NOMO-1 treated with dmso at 0.1 percent for 144 hours (cell line): ENCODE measurements at regions not wholly inside any gene's neighbourhood (a gene's known extent, or its start where the extent isn't known, plus 50 kb on each side); places are given as distances from the start of the nearest gene placed in this dataset.

Experiments used
- DNase-seq: peaks from one replicate; lab custom pipeline; 2025; ENCODE audit not compliant: unreplicated experiment; lab: John Stamatoyannopoulos, UW

- no peak for DNase-seq
Observed at GRCh38 chr2:147515213-147515612, 329.6 kb upstream of the ACVR2A start.

GRCh38 chr2:147512206-147512605 is 332.6 kb upstream of the ACVR2A start:
- no peak for DNase-seq

GRCh38 chr2:147511491-147511948 is 333.3 kb upstream of the ACVR2A start:
- no peak for DNase-seq

DNA sequence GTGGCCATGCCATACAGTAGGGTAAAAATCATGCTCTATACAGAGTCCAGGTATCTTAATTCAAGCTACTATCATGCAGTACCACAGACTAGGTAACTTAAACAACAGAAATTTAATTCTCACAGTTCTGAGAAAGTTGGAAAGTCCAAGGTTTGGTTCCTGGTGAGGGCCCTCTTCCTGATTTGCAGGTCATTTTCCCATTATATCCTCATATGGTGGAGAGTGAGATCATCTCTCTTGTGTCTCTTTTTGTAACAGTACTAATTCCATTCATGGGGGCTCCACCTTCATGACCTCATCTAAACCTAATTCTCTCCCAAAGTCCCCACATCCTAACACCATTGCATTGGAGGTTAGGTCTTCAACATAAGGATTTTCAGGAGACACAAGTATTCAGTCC is 335.0 kb upstream of the ACVR2A start:
- DNase-seq = no peak

GRCh38 chr2:147506889-147507288 is 337.9 kb upstream of the ACVR2A start:
- DNase-seq = no peak

DNA sequence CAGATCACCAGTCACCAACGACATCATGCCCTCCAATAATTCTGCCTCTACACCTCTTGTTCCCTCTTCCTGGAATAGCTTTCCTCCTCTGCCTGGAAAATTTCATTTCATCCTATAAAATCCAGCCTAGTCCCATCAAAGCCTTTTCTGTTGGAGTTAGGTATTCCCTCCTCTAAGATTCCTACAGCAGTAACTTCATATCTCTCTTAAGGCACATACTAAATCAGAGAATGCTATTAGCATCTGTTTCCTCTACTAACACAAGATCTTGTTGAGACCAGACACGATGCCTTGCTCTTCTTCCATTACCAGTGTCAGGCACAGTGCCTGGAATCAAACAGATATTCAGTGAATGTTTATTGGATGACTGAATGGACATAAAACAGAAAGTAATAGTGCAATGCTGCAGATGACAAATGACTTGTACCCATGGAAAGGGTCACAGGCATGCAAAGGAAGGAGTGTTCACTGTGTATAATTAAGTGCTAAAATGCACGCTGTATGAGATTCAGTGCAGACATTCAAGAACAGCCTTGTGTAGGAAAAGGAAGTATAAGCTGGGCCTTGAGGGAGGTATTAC is 342.0 kb upstream of the ACVR2A start:
- no peak for DNase-seq

DNA sequence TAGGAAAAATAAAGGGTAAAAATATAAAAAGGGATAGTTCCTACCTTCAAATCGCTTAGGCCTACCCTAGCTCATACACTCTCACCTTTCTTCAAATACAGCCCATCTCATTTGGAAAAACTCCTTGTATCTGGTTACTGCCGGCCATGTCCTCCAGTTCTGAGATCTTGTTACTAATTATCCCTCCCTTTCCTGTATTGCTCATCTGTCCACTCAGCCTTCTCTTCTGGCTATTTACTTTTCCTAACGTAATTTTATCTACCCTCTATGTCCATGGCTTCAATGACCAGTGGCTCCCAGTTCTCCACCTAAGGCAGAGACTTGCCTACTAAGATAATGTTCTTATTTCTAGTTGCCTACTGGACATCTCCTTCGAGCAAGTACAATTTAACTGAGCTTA is 342.9 kb upstream of the ACVR2A start:
- DNase-seq = no peak

DNA sequence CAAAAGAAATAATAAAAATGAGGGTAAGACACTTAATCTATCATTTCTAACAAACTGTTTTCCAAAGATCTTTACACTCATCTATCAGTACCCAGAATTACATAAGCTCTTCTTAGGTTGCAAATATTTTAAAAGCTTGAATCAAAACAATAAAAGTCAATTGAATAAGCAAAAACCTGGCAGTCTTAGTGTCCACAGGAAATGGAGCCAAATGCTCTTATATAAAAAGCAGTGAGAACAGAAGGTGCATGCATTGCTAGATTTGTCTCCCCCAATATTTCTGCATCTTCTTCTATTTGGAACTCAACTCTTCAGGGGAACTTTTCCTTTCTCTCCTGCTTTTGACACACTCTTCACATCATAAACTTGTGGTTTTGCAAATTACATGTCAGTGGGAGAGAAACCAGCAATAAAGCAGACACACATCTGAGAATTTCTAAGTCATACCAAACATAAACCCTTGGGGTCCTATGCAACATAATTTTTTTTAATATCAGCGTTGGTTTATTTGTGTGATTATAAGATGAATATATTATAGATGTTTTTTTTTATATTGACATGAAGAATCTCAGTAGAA is 343.9 kb upstream of the ACVR2A start:
- DNase-seq = no peak

DNA sequence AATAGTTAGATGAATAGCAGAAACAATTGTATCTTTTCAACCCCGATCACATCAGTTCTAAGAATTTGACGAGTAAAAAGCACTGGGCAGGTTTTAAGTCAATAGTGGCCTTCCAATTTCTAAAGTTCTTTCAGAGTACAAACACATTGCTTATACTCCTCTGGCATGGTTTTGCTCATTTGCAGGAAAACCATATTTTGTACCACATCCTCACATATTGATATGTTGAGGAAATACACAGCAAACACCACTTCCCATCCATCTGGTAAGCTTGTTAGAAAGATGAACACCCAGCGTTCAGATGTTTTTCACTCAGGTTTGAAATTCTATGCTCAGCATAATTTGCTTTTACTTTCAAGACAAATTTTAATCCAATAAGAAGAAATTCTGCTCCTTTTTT is 344.6 kb upstream of the ACVR2A start:
- DNase-seq = no peak

DNA sequence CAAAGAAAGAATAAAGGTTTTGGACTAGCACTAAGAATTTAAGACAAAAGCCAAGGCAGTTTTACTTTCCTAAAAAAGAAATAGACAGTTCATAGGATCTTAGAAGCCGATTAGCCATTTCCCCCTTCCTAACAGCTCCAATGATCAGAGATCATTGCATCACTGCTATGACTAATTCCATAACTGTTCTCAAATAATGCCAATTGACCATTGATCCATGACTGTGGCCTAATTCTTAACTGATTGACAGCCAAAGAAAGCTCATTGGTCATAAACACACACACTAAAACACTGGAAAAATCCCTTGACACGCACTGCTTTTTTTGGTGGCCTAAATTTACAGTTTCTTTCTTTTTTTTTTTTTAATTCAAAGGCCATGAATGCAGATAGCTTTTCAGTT is 345.0 kb upstream of the ACVR2A start:
- no peak for DNase-seq

GRCh38 chr2:147495734-147496133 is 349.1 kb upstream of the ACVR2A start:
- no peak for DNase-seq

DNA sequence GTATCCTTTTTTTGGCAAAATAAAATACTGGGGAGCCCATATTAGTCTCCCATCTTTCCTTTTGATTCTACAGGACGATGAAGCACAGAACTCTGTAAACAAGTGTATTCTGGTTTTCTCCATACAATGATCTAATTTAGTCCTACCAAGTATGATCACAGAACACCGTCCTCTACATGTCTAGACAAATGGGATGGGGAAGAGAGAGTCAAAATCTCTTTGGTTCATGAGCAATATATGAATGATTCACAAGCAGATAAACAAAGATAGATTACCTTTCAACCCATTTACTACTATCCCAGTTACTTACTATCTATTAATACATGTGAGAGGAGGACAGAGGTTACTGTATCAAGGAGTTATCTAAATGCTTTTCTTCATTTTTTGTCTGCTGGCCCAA is 352.4 kb upstream of the ACVR2A start:
- no peak for DNase-seq

DNA sequence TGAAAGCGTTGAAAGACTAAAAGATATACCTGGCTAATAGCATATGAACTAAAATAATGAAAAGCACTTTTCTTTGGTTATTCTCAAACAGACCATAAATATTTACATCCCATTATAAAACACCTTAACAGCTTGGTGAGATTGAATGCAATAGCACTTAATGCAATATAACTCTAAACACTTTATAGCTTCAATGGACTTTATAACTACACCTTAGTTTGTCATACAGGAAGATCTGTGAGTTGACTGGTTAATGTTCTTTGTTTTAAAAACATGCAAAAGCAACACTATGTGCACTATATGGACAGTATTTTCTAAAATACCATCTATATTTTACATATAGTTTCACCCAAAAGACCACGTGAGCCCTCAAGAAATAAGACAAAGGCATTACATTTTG is 353.3 kb upstream of the ACVR2A start:
- DNase-seq = no peak

GRCh38 chr2:147490401-147491261 is 354.2 kb upstream of the ACVR2A start:
- DNase-seq = no peak

DNA sequence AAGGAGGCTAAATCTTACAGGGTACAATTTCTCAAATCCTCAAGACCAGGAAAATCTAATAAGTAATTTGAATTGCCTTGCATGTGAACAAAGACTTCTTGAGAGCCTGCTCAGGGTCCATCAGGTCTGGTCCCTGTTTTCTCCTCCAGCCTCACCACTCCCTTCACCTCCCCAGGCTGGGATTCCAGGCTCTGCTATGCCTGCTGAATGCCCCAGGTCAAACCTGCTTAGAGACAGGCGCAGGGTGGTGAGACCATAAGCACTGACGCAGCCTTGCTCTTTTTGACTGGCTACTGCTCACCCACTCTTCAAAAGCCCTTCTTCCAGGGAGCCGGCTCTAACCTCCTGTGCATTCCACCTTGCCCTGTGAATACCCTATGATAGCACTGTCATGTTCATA is 356.4 kb upstream of the ACVR2A start:
- DNase-seq = no peak

DNA sequence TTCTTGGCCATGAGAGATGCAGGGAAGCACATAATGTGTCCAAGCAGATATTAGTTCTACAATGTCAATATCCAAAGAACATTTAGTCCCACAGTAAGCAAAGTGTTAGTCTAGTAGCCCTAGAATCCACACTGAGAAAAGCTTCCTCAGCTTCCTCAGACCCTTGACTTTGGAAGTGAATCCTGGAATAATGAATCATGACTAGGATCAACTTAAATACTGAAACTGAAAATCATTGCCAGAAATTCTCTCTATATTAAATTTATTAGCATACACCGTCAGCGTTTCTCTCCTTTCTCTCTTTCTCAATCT is 356.9 kb upstream of the ACVR2A start:
- no peak for DNase-seq

- DNase-seq = no peak
Observed at GRCh38 chr2:147487286-147487977, 357.4 kb upstream of the ACVR2A start.

DNA sequence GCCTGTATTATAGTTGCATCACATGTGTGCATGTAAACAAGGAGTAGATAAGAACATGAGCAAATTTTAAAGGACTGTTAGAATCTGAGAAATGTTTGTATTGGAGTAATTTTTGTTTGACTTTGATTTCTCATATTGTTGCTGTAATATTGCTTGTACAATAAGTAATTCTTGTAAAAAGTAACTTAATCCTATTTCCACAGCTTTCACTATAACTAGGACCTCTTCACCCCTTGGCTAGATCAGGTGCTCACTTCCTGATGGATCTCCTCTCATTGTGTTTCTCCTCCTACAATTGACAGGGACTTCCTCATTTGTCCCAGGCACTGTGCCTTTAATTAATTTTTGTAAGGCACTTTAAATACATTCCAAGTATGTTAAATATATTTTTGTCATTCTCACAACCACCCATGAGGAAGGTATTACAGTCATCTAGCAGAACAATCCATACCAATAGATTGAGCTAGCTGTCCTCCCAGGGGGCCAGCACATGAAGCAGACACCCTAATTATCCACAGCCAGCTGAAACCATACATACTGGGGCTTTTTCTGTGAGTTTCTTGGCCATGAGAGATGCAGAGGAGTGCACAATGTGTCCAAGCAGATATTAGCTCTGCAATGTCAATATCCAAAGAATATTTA is 359.5 kb upstream of the ACVR2A start:
- DNase-seq = no peak

DNA sequence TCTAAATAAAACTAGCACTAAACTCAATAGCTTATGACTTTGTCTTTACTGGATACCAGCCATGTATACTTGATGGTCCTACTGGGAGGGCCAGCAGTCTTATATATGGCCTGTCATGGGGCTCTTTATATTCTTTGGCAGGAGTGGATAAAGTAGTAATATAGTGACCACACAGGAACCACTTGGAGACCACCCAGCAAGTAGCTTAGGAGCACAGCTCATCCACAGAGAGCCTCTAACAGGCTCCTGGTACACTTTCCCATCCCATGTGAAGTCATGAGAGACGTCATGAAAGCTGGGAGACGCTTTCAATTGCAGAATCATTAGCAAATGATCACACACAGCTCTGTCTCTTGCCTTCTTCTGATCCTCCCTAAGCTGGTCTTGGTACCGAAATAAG is 360.9 kb upstream of the ACVR2A start:
- no peak for DNase-seq

- no peak for DNase-seq
Observed at GRCh38 chr2:147482916-147483669, 361.7 kb upstream of the ACVR2A start.
